Left renal pelvis (tissue), 4 donors: ENCODE measurements at regions not wholly inside any gene's neighbourhood (a gene's known extent, or its start where the extent isn't known, plus 50 kb on each side); places are given as distances from the start of the nearest gene placed in this dataset.
"Not testable (repeated sequence)": the region's sequence is repeated elsewhere in the genome, so short reads cannot be mapped to it uniquely, and the experiment has no call there.

ENCODE experiments used
- DNase-seq, 4 donors: peaks; one replicate each; pipeline ENCODE4 v3.0.0-alpha.2; 2013; ENCODE audit warnings: low read depth in 4 of 4, low spot score in 3 of 4

DNA sequence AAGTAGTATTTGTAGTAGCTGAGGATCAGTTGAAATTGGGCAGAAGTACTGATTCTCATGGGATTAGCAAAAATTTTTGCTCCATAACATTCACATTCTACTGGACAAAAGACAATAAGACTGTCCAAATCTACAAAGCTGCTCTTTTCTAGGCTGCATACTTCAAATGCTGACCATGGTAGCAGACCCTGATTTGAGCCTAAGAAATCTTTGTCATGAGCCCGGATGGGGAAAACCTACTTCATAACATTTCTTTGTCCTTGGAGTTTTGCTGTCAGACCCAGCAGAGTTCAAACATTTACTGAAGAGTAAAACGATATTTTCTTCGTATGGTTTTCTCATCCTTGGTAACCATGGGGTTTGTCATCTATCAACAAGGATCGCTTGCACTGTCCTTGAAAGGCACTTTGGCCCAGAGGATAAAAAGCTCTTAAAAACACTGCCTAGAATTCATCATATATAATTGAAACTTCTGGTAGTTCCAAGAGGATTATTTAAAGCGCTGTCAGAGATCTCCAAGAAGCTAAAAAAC lies 216.9 kb downstream of the CAVIN4 start:
- DNase-seq, result no peak

DNA sequence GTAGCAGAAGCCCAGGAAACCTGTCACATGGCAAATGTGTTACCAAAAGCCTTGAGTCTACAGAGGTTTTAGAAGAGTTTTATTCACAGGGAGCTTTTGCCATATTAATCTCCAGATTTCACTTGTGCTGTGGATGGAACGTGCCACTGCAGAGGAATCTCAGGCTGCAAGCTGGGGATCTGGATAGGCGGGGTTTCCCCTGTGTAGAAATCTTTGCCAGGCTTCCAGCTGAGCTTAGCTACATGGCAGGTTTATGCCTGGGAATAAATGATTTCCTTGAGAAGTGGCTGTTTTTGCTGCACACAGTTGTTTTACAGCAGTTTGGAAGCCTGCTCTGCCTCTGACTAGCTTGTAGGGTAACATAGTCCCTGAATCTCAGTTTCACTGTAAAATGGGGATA lies 224.6 kb upstream of the PLPPR1 start:
- DNase-seq, result no peak

DNA sequence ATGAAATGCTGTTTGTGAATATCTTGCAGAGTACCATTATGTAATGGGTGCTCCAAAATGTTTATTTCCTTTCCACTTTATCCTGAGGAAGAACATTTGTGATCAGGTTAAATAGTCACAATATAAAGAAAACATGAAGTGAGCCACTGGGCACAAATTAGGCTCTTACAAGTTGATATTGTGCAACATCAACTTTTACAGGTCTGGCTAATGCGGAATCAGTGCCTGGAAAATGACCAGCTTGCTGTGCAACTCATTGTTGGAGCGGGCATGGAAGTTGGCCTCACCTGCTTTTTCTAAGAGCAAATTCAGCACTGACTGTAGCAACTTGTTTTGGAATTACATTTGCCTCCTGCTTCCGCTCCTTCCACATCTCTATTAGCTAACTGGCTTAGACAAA lies 216.9 kb upstream of the PLPPR1 start:
- no peak for DNase-seq

DNA sequence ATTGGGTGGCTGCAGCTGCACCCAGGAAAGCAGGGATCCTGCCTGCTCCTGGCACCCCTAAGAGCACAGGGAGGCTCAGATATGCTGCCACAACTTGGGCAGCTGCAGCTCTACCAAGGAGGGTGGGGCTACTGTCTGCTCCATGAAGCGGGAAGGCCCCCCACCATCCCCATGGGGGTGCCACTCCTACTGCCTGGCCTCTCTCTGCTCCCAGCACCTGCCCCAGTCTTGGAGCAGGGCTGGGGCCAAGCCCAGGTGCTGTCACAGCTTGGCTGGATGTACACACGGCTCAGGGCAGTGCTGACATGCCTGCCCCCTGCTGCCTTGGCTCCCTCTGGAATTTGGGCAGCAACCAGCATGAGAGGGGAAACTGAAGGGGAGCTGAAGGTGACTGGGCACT lies 214.7 kb upstream of the PLPPR1 start:
- DNase-seq, result no peak

DNA sequence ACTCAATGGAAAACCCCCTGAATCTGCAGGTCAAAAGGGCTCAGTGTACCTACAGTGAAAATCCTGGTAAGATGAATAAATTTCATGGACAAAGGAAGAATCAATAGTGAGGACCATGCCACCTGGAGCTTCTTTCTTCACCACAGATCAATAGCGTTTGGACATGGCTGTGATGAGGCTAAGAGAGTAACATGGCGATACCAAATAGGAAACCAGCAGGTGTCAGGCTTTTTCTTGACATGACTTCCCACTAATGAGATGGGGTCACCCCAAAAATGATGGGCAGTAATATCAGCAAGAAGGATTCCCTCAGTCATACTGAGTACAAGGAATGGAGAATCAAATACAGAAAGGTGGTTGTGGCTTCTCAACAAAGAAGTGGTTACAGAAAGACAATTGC lies 208.5 kb upstream of the PLPPR1 start:
- no peak for DNase-seq

DNA sequence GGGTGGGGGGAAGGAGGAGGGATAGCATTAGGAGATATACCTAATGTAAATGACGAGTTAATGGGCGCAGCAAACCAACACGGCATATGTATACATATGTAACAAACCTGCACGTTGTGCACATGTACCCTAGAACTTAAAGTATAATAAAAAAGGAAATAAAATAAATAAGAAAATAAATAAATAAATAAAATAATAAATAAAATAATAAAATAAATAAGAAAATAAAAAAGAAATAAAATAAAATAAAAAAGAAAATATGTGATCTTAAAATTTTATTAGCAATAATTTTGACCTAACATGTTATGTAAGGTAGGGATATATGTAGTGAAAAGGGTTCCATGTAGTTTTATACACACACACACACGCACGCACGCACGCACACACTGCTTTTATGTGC lies 195.5 kb upstream of the PLPPR1 start:
- not testable (repeated sequence) for DNase-seq

DNA sequence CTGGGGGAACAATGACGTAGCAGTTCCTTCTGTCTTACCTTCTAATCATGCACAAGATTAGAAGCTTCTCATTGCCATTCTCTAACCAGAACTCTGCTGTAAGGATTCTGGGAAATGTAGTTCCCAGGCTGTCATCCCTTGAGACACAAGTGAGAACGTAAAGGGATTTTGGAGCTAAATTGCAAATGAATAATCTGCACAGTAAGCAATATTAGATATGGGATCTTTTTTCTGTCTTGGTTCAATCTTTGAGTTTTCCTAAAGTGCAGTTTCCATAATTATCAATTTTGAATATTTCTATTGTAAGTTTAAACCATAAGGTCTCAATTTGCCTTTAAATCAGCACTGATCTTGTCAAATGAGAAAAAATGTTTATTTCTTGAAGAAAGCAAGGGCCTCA lies 189.7 kb upstream of the PLPPR1 start:
- no peak for DNase-seq

DNA sequence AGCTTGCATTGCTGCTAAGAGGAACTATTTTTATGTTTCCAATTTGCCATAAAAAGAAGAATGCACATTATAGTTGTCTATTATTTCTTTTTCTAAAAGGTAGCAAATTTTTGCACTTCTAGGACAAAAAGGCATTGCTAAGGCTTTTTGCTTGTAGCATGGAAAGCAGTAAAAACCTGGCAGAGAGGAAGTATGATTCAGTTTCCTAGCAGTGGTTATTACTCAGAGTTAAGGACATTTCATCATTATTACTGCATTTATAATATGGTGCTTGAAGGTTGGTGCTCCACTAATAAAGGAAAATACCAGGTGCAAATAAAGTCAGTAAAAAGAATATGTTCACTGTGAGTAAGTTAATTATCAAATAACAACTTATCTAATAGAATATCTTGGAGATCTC lies 179.8 kb upstream of the PLPPR1 start:
- DNase-seq, result no peak

DNA sequence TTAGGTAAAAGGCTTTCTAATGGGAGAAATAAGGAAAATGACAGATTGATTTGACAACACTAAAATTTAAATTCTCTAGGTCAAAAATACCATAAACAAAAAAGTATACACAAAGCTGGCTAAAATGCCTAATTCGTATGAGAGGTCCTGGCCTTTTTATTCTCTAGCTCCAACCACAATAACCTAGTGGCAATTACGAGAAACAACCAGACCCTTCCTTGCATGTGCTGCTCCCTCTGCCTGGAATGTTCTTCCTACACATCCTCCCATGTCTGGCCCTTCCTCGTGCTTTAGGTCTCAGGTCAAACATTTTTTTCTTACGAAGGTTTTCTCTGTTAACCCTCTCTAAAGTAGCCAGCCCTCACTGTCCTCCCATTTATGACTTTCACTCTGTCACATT lies 176.4 kb upstream of the PLPPR1 start:
- no peak for DNase-seq

DNA sequence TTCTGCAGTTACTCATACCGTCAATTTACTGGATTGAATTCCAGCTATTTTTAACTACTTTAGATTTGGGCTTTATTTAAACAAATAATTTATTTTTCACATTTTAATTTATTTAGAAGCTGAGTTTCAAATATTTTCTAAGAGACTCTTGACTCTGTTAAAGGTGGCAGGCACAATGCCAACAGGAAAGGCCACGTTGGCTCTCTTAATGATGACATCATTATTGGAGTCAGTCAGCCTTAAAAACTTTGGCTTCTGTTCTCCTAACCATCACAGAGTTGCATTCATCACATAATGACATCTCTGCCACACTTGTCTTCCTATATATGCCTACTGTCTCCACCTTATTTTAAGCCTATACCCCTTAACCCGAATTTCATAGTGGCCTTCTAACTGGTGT lies 172.3 kb upstream of the PLPPR1 start:
- DNase-seq, result no peak

DNA sequence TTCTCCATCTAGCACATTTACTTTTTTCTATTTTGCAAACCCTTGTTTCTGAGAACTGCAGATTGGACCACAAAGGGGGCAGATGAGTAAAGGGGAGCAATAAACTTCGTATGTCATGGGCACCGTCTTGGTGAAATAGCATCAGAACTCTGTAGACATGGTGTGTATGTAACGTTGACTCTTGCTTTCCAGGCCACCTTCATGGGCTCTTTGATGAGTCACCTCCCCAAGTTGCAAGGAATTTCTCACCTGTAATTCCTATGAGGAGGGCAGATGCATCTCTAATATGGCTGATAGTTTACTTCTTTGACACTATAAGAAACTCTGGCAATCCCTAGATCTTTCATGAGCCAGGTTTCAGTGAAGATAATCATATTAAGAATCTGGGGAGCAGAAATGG lies 163.4 kb upstream of the PLPPR1 start:
- no peak for DNase-seq

DNA sequence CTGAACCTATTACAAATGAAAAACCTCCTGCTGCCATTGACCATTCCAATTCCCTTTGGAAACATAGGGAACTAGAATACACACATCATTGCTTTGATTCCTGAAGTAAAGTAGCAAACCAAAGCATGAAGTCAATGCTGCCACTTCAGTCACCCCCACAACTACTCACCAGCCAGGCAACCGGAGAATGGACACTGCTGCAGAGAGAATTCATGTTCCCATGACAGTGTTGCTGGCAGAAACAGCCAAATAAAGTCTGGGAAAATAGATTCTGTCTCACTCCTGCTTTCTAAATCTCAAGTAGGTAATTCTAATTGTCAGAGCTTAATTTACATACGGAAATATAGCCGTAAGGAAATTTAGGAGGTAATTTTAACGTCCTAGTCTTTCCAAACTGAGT lies 162.9 kb upstream of the PLPPR1 start:
- no peak for DNase-seq

DNA sequence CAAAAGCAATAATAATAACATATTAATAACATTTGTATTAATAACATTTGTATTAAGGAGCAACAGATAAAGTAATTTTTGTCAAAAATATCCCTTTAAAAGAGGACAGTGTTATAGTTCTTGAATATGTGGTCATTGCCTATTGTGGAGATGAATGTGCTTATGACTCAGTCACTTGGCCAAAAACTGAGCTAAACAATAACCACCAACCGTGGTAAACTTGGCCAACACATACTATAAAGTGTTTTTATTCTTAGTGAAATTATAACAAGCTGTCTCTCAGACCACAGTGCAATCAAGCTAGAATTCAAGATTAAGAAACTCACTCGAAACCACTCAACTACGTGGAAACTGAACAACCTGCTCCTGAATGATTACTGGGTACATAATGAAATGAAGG lies 159.2 kb upstream of the PLPPR1 start:
- no peak for DNase-seq

DNA sequence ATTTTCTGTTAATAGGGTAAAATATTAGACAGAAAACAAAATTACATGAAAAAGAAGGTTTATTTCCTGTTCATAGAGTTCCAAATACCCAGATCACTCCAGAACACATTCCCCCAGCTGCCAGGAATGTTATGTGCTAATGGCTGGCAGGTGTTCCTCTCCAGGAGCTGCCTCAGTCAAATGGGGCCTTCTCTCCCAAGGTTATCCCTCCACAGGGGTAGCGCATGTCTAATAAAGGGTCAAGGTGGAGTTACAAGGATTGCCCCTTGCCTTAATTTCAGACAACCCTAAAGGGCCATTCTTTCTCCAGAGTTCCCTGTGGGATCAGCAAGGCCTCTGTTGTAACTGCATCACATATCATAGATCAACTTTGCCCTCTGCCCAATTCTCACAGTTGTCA lies 148.6 kb upstream of the PLPPR1 start:
- DNase-seq, result no peak

DNA sequence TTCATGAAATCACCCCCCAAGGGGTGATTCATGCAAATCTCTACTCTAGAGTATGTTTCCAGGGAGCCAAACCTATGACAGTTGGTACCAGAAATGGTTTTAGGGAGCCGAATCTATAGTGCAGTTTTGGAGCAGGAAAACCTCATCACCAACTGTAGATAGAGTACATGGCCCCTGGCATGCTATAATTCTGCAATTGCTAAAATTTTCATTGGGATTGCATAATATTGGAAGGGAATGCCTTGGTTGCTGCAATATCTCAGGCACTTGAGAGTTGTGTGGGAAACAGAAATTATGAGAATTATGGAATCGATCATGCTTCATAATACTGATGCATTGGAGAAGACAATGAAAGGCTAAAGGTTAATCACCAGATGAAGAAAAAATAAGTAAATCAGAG lies 148.2 kb upstream of the PLPPR1 start:
- no peak for DNase-seq

DNA sequence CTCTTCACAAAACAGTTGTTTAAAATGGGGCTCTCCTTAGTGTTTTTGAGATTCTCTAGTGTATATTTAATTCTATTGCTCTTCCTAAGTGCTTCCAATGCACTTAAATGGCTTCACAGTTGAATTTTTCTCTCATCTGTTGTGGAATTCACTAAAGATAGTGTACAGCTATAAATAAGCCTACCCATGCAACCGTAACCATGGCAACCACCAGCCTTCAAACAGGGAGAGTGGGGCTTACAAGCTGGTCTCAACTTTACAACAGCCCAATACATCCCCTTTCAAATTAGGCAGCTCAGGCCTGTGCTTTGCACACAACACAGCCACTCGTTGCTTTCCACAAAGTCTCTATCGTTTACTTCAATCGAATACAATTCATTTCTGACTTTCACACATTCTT lies 144.0 kb upstream of the PLPPR1 start:
- no peak for DNase-seq

DNA sequence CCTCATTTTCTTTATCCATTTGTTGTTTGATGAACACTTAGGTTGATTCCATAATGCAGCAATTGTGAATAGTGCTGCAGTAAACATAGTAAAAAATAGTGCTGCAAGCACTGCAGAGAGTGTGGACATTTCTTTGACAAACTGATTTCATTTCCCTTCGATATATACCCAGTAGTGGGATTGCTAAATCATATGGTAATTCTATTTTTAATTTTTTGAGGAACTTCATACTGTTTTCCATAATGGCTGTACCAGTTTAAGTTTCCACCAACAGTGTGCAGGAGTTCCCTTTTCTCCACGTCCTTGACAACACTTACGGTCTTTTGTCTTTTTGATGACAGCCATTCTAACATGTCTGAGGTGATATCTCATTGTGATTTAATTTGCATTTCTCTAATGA lies 138.2 kb upstream of the PLPPR1 start:
- DNase-seq, result no peak

DNA sequence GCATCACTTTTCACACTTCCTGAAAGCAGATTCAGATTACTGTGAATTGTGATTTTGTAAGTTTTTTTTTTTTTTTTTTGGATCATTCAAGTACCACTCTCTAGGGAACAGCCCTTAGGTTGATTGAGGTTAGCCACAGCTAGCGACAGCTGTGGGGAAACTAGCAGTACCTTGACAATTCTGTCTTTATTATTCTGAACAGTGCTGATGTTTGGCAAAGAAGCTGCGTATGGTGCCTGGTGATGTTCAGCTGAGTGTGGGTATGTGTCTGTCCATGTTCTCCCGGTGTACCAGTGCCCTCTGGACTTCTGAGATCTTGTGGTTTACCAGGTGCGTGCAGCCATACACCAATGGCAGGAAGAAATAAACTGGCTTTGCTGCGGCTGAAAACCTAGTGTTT lies 117.3 kb upstream of the PLPPR1 start:
- DNase-seq, result no peak

DNA sequence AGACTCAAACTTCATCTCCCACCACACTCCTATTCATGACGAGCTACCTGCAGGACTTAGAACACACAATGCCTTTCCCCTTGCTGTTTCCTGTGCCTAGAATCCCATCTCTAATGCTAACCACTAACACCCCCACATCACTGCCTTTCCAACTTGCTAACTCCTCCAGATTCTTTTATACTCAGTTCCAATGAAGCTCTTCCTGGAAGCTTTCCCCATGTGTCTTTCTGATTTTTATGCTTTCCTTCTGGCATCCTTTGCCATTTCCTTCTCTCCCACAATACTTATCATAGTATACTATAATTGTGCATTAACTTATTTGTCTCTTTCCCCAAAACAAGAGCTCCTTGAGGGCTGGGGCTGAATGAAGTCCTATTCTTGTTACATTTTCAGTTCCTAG lies 115.3 kb upstream of the PLPPR1 start:
- DNase-seq, result no peak

DNA sequence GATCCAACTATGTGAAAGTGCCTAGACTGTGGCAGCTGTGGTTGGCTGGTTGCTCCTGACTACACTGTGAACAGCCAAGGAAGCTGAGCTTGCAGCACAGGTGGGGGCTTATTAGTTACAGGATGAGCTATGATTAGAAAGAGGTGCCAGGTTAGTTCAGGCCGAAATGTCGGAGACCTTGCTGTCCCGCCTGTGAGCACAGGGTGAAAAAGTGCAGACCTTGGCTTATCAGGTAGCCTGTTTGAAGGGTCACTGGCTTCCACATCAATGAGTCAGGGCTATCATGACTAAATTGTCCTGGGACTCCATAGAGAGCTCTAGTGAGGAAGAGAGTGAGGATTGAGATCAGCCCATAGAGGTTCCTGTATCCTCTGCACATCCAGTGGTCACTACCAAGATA lies 114.3 kb upstream of the PLPPR1 start:
- DNase-seq, result no peak

DNA sequence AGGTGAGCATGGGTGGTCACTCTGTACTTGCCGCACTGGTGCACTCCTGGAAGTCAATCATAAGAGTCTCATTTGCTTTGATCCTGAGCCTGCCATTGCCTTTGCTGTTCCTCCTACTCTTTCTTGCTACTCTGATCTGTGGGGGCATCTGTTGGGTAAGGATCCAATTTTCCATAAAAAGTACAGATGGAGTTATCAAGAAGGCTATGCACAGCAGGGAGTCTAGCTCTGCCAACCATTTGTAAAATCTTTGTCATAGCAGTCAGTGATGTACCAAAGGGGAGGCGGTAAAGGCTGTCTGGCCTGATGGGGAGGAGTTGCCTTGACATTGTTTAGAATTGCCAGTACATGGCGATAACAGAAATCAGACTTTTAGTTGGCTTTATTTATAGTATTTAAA lies 109.0 kb upstream of the PLPPR1 start:
- no peak for DNase-seq

DNA sequence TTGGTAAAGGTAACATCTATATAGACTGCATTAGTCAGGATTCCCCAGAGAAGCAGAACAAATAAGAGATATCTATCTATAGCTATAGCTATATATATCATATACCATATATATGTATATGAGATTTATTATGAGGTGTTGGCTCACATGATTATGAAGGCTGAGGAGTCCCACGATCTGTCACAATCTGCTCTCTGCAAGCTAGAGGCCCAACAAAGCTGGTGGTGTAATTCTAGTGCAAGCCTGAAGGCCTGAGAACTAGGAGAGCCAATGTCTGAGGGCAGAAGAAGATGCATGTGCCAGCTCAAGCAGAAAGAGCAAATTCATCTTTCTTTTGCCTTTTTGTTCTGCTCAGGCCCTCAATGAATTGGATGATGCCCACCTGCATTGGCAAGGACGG lies 102.2 kb upstream of the PLPPR1 start:
- DNase-seq, result no peak

DNA sequence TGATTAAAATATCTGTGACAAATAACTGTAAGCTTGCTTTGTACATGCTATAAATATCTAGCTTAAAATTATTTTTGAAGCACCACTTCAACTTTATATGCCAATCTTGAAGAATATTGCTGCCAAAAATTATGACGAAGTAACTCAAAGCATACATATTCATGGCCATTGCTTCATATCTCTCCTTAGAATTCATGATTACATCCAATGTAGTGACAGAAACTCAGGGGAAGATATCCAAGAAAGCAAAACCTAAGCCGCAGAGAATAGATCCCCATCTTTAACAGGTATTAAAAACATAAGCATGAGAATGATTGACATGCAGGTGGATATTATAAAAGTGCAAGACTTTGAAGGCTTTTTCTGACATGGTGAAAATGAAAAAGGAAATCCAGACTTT lies 100.8 kb upstream of the PLPPR1 start:
- DNase-seq, result no peak

DNA sequence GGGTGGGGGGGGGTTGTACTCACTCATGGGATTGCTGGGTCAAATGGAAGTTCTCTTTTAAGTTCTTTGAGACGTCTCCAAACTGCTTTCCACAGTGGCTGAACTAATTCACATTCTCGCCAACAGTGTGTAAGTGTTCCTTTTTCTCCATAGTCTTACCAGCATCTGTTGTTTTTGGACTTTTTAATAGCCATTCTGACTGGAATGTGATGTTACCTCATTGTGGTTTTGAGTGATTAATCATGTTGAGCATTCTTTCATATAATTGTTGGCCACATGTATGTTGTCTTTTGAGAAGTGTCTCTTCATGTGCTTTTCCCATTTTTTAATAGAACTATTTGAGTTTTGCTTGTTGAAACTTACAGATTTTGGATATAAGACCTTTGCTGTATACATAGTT lies 94.9 kb upstream of the PLPPR1 start:
- DNase-seq, result no peak
